Body of pancreas (tissue), 4 donors: ENCODE measurements at regions not wholly inside any gene's neighbourhood (a gene's known extent, or its start where the extent isn't known, plus 50 kb on each side); places are given as distances from the start of the nearest gene placed in this dataset.
"Not testable (repeated sequence)": the region's sequence is repeated elsewhere in the genome, so short reads cannot be mapped to it uniquely, and the experiment has no call there.

Source experiments
- CTCF ChIP-seq, 7 experiments: fragments of 450-650 bp in 4 of 7; fragments of 200-600 bp in 3 of 7; sonication (generic) in 3 of 7; IDR thresholded peaks; one replicate each; pipeline ENCODE4 v1.5.1; 2016 to 2019; ENCODE audit warnings: antibody characterized with exemption in 7 of 7
- POLR2A ChIP-seq, 3 donors: fragments of 450-650 bp; IDR thresholded peaks; one replicate each; pipeline ENCODE4 v1.6.1; 2016; ENCODE audit warnings: antibody characterized with exemption in 3 of 3, mild to moderate bottlenecking in 2 of 3

GRCh38 chr6:165765256-165765655 is 102.2 kb upstream of the PDE10A start:
- TF ChIP-seq CTCF, POLR2A (IDR thresholded peaks at IDR 0.05): not testable (repeated sequence)
